ENCODE measurements at regions not wholly inside any gene's neighbourhood (a gene's known extent, or its start where the extent isn't known, plus 50 kb on each side); places are given as distances from the start of the nearest gene placed in this dataset.
A peak's percentile ranks its signal among the peaks of the same experiment; 100 is the strongest.
"Not testable (repeated sequence)": the region's sequence is repeated elsewhere in the genome, so short reads cannot be mapped to it uniquely, and the experiment has no call there.

GRCh38 chr17:21551081-21551881, 141.0 kb upstream of the KCNJ18 start:
- Mint-ChIP-seq H3K27me3 (peaks cover 44% of the 10 kb centered on the region), H3K9me3 (no peaks in the 10 kb centered on the region), H3K36me3 (peaks cover 16% of the 10 kb centered on the region), H3K27ac (peak overlapping the region; percentile 72), H3K4me3 (peak overlapping the region; percentile 92), H3K4me1 (ENCODE audit: unreplicated experiment) (peaks cover 12% of the 10 kb centered on the region)
- DNase-seq (ENCODE audit: extremely low spot score, unreplicated experiment) = peak; percentile 86
- TF ChIP-seq, protein P1, sequence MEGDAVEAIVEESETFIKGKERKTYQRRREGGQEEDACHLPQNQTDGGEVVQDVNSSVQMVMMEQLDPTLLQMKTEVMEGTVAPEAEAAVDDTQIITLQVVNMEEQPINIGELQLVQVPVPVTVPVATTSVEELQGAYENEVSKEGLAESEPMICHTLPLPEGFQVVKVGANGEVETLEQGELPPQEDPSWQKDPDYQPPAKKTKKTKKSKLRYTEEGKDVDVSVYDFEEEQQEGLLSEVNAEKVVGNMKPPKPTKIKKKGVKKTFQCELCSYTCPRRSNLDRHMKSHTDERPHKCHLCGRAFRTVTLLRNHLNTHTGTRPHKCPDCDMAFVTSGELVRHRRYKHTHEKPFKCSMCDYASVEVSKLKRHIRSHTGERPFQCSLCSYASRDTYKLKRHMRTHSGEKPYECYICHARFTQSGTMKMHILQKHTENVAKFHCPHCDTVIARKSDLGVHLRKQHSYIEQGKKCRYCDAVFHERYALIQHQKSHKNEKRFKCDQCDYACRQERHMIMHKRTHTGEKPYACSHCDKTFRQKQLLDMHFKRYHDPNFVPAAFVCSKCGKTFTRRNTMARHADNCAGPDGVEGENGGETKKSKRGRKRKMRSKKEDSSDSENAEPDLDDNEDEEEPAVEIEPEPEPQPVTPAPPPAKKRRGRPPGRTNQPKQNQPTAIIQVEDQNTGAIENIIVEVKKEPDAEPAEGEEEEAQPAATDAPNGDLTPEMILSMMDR (conservative IDR thresholded peaks at IDR 0.05) = no peak

DNA sequence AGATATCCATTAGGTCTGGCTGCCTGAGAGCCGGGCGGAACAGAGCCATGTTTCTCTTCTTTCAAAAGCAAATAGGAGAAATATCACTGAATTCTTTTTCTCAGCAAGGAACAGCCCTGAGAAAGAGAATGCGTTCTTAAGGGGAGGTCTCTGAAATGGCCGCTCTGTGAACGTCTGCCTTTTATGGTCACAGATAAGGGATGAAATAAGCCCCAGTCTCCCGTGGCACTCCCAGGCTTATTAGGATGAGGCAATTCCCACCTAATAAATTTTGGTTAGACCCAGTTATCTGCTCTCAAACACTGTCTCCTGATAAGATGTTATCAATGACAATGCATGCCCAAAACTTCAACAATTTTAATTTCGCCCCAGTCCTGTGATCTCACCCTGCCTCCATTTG, 133.4 kb upstream of the KCNJ18 start:
- not testable (repeated sequence) for H3K4me1 Mint-ChIP-seq (ENCODE audit: unreplicated experiment); DNase-seq (ENCODE audit: extremely low spot score, unreplicated experiment); H3K27ac Mint-ChIP-seq; H3K4me3 Mint-ChIP-seq; H3K36me3 Mint-ChIP-seq; H3K9me3 Mint-ChIP-seq
- peaks cover 14% of the 10 kb centered on the region for H3K27me3 Mint-ChIP-seq

DNA sequence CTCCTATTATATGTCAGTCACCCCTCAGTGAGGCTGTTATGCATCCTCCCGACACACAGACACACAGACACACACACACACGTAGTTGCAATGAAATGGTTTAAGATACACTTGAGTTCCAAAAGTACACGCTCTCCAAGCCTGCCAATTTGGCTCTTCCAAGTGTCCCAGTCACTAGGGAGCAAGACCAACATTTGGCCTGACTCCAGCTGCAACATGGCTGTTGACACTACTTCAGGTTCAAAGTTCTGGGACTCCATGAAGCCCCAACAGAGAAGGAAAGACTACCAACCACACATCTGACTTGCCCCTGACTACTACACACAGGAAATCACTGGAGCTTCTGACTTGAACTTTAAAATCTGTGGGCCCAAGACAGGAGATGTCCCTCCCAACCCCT, 128.1 kb upstream of the KCNJ18 start:
- Mint-ChIP-seq H3K4me3 (no peak overlapping the region), H3K4me1 (ENCODE audit: unreplicated experiment) (no peaks in the 10 kb centered on the region), H3K36me3 (no peaks in the 10 kb centered on the region), H3K9me3 (no peaks in the 10 kb centered on the region), H3K27me3 (peaks cover 2% of the 10 kb centered on the region), H3K27ac (no peak overlapping the region)
- TF ChIP-seq, protein P1 (conservative IDR thresholded peaks at IDR 0.05) = no peak
- DNase-seq (ENCODE audit: extremely low spot score, unreplicated experiment) = no peak

- H3K9me3 Mint-ChIP-seq; H3K27ac Mint-ChIP-seq; H3K27me3 Mint-ChIP-seq; H3K4me1 Mint-ChIP-seq (ENCODE audit: unreplicated experiment); H3K4me3 Mint-ChIP-seq; H3K36me3 Mint-ChIP-seq; DNase-seq (ENCODE audit: extremely low spot score, unreplicated experiment): not testable (repeated sequence)
These were observed 127.6 kb upstream of the KCNJ18 start for GRCh38 chr17:21564757-21565156.

DNA sequence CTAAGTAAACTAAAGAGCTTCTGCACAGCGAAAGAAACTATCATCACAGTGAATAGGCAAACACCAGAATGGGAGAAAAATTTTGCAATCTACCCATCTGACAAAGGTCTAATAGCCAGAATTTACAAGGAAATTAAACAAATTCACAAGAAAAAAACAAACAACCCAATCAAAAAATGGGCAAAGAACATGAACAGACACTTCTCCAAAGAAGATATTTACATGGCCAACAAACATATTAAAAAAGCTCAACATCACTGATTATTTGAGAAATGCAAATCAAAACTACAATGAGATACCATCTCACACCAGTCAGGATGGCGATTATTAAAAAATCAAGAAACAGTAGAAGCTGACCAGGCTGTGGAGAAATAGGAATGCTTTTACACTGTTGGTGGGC, 121.9 kb upstream of the KCNJ18 start:
- DNase-seq (ENCODE audit: extremely low spot score, unreplicated experiment); H3K27me3 Mint-ChIP-seq; H3K27ac Mint-ChIP-seq; H3K4me1 Mint-ChIP-seq (ENCODE audit: unreplicated experiment); H3K36me3 Mint-ChIP-seq; H3K9me3 Mint-ChIP-seq; H3K4me3 Mint-ChIP-seq: not testable (repeated sequence)

GRCh38 chr17:21572148-21572547, 120.2 kb upstream of the KCNJ18 start:
- H3K27me3 Mint-ChIP-seq; H3K4me1 Mint-ChIP-seq (ENCODE audit: unreplicated experiment); H3K36me3 Mint-ChIP-seq; DNase-seq (ENCODE audit: extremely low spot score, unreplicated experiment); H3K4me3 Mint-ChIP-seq; H3K27ac Mint-ChIP-seq; H3K9me3 Mint-ChIP-seq: not testable (repeated sequence)

GRCh38 chr17:21573271-21573960, 118.9 kb upstream of the KCNJ18 start:
- H3K4me1 Mint-ChIP-seq (ENCODE audit: unreplicated experiment); DNase-seq (ENCODE audit: extremely low spot score, unreplicated experiment); H3K27me3 Mint-ChIP-seq; H3K36me3 Mint-ChIP-seq; H3K4me3 Mint-ChIP-seq; H3K9me3 Mint-ChIP-seq; H3K27ac Mint-ChIP-seq: not testable (repeated sequence)

- H3K27ac Mint-ChIP-seq = no peak overlapping the region
- H3K4me1 Mint-ChIP-seq (ENCODE audit: unreplicated experiment) = no peaks in the 10 kb centered on the region
- H3K9me3 Mint-ChIP-seq = peaks cover 5% of the 10 kb centered on the region
These were observed 118.2 kb upstream of the KCNJ18 start for GRCh38 chr17:21573961-21574610.

DNA sequence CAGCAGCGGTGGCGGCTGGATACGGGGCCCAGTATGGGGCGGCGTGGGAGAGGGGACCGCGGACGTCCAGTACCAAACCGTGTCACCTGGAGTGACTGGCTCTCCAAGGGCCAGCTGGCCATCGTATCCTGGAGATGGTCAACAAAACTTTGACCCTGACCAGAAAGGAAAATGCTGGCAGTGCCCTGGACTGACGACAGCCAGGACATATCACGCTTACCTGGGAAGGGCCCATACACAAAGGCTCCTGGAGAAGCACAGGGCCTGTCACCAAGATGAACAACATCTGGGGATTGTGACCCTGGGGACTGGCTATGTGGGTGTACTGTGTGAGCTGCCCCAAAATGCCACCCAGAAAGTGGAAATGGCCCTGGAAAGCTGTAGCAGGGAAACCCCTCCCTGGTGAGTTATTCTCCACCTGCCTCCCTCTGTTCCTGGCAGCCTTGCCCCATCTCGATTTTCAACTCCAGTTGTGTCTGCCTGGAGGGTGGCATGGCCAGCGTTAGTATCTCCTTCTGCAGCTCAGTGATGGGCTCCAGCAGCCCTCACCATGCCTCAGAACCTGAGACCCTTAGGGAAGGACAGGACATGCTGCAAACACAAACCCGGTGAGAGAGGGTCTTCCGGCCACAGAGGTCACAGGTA, 117.6 kb upstream of the KCNJ18 start:
- not testable (repeated sequence) for H3K4me3 Mint-ChIP-seq; H3K27me3 Mint-ChIP-seq; H3K36me3 Mint-ChIP-seq; H3K4me1 Mint-ChIP-seq (ENCODE audit: unreplicated experiment); H3K9me3 Mint-ChIP-seq; H3K27ac Mint-ChIP-seq; DNase-seq (ENCODE audit: extremely low spot score, unreplicated experiment)

More at GRCh38 chr17:21573961-21574610, 118.2 kb upstream of the KCNJ18 start:
- no peak for DNase-seq (ENCODE audit: extremely low spot score, unreplicated experiment)
- Mint-ChIP-seq H3K27me3 (no peaks in the 10 kb centered on the region), H3K4me3 (no peak overlapping the region), H3K36me3 (no peaks in the 10 kb centered on the region)
- TF ChIP-seq, protein P1 (conservative IDR thresholded peaks at IDR 0.05) = no peak

GRCh38 chr17:21578783-21579182, 113.5 kb upstream of the KCNJ18 start:
- H3K27ac Mint-ChIP-seq; H3K4me1 Mint-ChIP-seq (ENCODE audit: unreplicated experiment); H3K9me3 Mint-ChIP-seq; H3K27me3 Mint-ChIP-seq; DNase-seq (ENCODE audit: extremely low spot score, unreplicated experiment); H3K36me3 Mint-ChIP-seq; H3K4me3 Mint-ChIP-seq: not testable (repeated sequence)
